Kidney epithelial cell (primary cell): ENCODE measurements at regions not wholly inside any gene's neighbourhood (a gene's known extent, or its start where the extent isn't known, plus 50 kb on each side); places are given as distances from the start of the nearest gene placed in this dataset.

Source experiments
- DNase-seq: peaks from one replicate; pipeline ENCODE4 v3.0.0-alpha.2; 2010; ENCODE audit warnings: low read depth
- H3K27me3 ChIP-seq: 2 replicates; pipeline ENCODE4 v1.6.0; 2011; ENCODE audit warnings: low read length; ENCODE audit not compliant: control insufficient read depth, insufficient read depth
- H3K36me3 ChIP-seq: 2 replicates; pipeline ENCODE4 v1.5.1; 2011; ENCODE audit warnings: low read length; ENCODE audit not compliant: control insufficient read depth, insufficient read depth
- H3K4me3 ChIP-seq: 2 replicates; pipeline ENCODE4 v1.5.1; 2011; ENCODE audit warnings: low read depth, mild to moderate bottlenecking, control low read depth, low read length
- TF ChIP-seq, protein P1 (sequence below): IDR thresholded peaks from 2 replicates; pipeline ENCODE4 v1.5.1; 2011; ENCODE audit warnings: mild to moderate bottlenecking, moderate library complexity, low read length, control low read depth, inconsistent platforms; ENCODE audit not compliant: insufficient read depth, poor library complexity, severe bottlenecking

DNA sequence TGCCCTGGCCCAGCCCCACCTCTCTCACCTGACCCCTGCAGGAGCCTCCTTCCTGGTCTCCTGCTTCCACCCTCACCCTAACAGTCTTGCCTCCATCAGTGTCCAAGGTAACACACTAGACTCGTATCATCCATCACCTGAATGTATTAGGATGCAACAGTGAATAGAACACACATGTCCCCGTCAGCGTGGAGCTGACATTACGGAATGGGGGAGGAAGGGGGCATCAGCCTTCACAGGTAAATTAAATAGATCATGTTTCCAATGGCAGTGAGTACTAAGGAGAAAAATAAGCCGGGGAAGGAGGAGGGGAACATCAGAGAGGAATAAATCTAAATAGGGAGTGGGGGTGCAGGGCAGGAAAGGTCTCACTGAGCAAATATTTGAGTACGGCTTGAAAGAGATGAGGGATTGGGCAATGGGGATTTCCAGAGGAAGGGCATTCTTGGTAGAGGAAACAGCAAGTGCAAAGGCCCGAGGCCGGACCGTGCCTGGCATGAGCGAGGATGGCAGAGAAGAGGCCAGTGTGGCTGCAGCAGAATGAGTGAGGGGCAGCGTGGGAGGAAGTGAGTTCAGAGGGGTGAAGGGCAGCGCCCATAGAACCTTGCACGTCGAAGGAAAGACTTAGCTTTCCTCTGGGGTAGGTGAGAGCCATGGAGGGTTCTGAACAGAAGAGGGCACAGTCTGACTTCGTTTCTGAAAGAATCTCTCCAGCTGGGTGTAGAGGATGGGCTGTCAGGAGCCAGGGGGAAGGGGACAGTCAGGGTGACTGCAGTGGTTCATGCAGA, 110.1 kb upstream of the PTPN1 start:
- no peak for DNase-seq
- TF ChIP-seq, protein P1, sequence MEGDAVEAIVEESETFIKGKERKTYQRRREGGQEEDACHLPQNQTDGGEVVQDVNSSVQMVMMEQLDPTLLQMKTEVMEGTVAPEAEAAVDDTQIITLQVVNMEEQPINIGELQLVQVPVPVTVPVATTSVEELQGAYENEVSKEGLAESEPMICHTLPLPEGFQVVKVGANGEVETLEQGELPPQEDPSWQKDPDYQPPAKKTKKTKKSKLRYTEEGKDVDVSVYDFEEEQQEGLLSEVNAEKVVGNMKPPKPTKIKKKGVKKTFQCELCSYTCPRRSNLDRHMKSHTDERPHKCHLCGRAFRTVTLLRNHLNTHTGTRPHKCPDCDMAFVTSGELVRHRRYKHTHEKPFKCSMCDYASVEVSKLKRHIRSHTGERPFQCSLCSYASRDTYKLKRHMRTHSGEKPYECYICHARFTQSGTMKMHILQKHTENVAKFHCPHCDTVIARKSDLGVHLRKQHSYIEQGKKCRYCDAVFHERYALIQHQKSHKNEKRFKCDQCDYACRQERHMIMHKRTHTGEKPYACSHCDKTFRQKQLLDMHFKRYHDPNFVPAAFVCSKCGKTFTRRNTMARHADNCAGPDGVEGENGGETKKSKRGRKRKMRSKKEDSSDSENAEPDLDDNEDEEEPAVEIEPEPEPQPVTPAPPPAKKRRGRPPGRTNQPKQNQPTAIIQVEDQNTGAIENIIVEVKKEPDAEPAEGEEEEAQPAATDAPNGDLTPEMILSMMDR: no peak
- no peak overlapping the region for H3K4me3 ChIP-seq
- H3K27me3 ChIP-seq: peaks cover 12% of the 10 kb centered on the region
- no peaks in the 10 kb centered on the region for H3K36me3 ChIP-seq

DNA sequence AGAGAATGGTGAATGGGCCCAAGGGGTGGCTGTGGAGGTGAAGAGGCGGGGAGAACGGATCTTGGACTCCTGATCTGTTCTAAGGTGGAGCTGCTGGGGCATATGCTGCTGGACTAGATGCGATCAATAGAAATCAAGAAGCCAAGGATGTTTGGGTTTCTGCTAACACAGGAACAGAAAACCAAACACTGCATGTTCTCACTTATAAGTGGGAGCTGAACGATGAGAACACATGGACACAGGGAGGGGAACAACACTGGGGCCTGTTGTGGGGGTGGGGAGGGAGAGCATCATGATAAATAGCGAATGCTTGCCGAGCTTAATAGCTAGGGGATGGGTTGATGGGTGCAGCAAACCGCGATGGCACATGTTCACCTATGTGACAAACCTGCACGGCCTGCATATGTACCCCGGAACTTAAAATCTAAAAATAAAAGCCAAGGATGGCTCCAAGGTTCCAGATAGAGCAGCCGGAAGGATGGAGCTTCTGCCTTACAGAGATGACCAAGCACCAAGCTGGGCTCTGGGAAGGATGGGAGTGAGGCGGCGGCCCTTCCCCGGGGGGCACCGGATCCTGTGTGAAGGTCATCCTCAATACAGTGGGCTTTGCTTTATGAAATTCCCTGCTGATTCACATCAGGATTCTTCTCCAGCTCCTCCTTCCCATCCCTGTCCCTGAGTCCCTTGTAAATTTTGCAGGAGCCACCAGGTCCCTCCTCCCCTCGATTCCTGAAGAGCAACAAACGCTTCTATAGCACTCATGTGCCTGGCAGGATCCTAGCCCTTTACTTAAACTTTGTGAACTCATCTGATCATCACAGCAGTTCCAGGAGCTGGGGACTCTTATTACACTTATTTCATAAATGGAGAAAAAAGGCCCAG, 109.2 kb upstream of the PTPN1 start:
- Histone ChIP-seq H3K4me3 (no peak overlapping the region), H3K27me3 (peaks cover 12% of the 10 kb centered on the region), H3K36me3 (no peaks in the 10 kb centered on the region)
- TF ChIP-seq, protein P1: no peak
- DNase-seq: no peak

DNA sequence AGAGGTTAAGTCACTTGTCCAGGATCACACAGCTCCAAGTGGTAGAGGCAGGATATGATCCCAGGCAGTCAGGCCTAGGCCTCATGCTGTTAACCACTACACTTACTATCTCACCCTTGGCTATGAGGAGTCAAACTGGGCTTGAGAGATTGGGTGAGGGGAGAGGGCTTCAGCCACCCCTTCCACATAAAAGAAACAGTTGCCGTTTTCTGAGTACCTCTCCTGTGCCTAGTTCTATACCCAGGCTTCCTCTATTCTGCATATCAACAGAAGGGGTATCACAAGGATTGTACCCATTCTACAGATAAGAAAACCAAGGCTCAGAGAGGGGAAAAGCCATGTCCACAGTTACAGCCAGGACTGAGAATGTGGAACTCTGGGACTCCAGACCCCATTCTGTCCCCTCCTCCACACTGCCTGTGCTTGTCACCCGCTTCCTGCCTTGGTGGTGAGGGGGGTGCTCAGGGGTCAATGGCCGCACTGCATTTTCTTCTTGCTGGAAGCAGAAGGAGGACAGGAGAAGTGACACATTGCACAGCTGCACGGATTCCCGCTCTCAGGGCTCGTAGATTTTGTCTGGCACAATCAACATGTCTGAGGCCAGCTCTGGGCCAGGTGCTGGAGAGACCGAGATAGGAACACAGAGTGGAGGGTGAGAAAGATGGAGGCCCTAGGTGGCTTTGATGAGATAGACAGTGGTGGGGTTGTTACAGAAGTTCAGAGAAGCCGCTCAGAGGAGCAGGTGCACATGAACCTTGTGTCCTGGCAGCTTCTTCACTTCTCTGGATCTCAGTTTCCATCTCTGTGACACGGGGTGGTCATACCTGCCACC, 108.4 kb upstream of the PTPN1 start:
- no peak for DNase-seq
- Histone ChIP-seq H3K27me3 (peaks cover 12% of the 10 kb centered on the region), H3K36me3 (no peaks in the 10 kb centered on the region), H3K4me3 (no peak overlapping the region)
- TF ChIP-seq, protein P1: no peak

DNA sequence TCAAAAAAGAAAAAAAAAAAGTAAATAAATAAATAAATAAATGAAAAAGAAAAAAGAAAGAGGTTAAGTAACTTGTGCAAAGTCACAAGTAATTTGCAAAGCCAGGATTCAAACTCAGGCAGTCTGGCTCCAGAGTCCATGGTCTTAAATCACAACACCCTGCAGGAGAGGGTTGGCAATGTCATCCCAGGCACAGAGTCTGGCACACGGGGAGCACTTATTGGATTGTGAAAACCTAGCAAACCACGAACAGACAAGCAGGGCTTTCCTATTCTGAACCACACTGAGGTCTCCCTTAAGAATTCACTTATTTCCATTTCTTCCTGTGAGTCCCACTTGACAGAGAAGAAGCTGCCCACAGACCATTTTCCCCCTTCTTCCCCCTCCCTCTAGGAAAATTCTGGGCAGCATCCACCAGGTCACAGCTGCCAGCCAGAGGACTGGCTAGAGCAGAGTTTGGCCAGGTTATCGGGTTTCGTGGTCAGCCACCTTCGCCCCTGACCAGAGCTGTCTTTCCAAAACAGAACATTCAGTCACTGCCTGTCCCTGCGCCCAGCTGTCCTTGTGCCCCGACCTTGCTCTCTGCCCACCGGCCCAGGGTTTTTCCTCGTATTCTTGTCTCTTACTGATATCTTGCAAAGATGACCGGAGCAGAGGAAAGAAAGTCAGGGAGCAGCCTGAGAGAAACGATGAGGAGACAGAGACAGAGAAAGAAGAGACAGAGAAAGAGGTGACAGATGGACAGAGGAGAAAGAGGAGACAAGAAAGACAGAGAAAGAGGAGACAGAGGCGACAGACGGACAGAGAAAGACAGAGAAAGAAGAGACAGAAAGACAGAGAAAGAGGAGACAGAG, 106.4 kb upstream of the PTPN1 start:
- H3K4me3 ChIP-seq: no peak overlapping the region
- no peak for DNase-seq
- no peaks in the 10 kb centered on the region for H3K36me3 ChIP-seq
- TF ChIP-seq, protein P1: no peak
- H3K27me3 ChIP-seq: peaks cover 12% of the 10 kb centered on the region

DNA sequence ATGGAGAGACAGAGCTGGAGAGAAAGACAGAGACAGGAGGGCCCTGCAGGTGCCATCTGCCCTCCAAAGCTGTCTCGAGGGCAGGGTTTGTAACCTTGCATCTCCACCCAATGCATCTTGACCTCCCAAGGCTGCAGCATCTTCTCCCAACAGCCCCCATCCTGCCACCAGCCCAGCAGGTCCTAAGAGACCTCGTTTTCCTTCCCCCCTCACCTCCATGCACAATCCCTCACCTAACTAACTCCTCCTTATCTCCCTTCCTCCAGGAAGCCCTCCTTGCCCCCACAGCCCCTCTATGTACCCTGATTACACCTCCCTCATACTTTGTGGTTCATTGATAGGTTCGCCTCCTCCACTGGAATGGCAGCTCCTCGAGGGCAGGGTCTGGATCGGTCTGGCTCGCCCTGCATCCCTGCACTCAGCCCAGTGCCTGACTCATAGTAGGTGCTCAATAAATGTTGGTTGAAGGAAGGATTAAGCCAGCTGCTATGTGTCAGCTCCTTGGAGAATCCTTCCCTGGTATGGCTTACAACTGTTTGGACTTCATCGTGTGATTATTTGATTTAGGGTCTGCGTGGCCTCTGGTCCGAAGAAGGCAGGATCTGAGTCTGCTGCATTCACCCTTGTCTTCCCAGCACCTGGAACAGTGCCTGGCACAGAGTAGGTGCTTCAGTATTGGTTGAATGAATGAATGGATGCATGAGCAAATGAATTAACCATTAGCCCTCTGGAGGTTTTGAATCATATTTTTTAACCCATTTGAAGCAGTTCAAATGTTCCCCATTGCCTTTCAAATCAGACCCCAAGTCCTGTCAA, 105.6 kb upstream of the PTPN1 start:
- Histone ChIP-seq H3K27me3 (peaks cover 12% of the 10 kb centered on the region), H3K36me3 (no peaks in the 10 kb centered on the region), H3K4me3 (no peak overlapping the region)
- TF ChIP-seq, protein P1: no peak
- DNase-seq: no peak
